ENCODE measurements at regions not wholly inside any gene's neighbourhood (a gene's known extent, or its start where the extent isn't known, plus 50 kb on each side); places are given as distances from the start of the nearest gene placed in this dataset.

- no peak for TF ChIP-seq CTCF (conservative IDR thresholded peaks at IDR 0.05)
- no peak for TF ChIP-seq EZH2 (IDR thresholded peaks at IDR 0.05; ENCODE audit: low read depth)
Observed at GRCh38 chr2:34241905-34242762, 643.0 kb upstream of the FAM98A start.

Measured in PC-9 (cell line).